ENCODE measurements at regions not wholly inside any gene's neighbourhood (a gene's known extent, or its start where the extent isn't known, plus 50 kb on each side); places are given as distances from the start of the nearest gene placed in this dataset.
"Not testable (repeated sequence)": the region's sequence is repeated elsewhere in the genome, so short reads cannot be mapped to it uniquely, and the experiment has no call there.

- H3K27me3 Mint-ChIP-seq; POLR2A ChIA-PET; H3K27ac Mint-ChIP-seq; intact Hi-C loops (cut with DNase I, micrococcal nuclease); H3K9me3 Mint-ChIP-seq (ENCODE audit: low read depth); H3K4me1 Mint-ChIP-seq; ATAC-seq; H3K36me3 Mint-ChIP-seq (ENCODE audit: low read depth); CTCF ChIA-PET; DNase-seq; H3K4me3 Mint-ChIP-seq: not testable (repeated sequence)
Observed at GRCh38 chrX:74358013-74358412, 54.0 kb downstream of the ZCCHC13 start.

GRCh38 chrX:74363914-74364313 lies 57.4 kb upstream of the SLC16A2 start:
- H3K27me3 Mint-ChIP-seq: no peaks in the 10 kb centered on the region
- intact Hi-C loops (cut with DNase I, micrococcal nuclease): no loop called here
- POLR2A ChIA-PET: no interaction called here
- no peak overlapping the region for H3K27ac Mint-ChIP-seq
- ATAC-seq (no peak), DNase-seq (no peak)
- CTCF ChIA-PET: no interaction called here
- H3K4me1 Mint-ChIP-seq: no peaks in the 10 kb centered on the region
- no peaks in the 10 kb centered on the region for H3K36me3 Mint-ChIP-seq (ENCODE audit: low read depth)
- no peak overlapping the region for H3K4me3 Mint-ChIP-seq
- no peaks in the 10 kb centered on the region for H3K9me3 Mint-ChIP-seq (ENCODE audit: low read depth)

- POLR2A ChIA-PET: no interaction called here
- H3K4me1 Mint-ChIP-seq: peaks cover 6% of the 10 kb centered on the region
- H3K27me3 Mint-ChIP-seq: no peaks in the 10 kb centered on the region
- ATAC-seq: no peak
- no peak overlapping the region for H3K27ac Mint-ChIP-seq
- H3K36me3 Mint-ChIP-seq (ENCODE audit: low read depth): no peaks in the 10 kb centered on the region
- no peaks in the 10 kb centered on the region for H3K9me3 Mint-ChIP-seq (ENCODE audit: low read depth)
- CTCF ChIA-PET: no interaction called here
- no peak for DNase-seq
- no peak overlapping the region for H3K4me3 Mint-ChIP-seq
- intact Hi-C loops (cut with DNase I, micrococcal nuclease): no loop called here
Observed at GRCh38 chrX:74369666-74370065, 51.6 kb upstream of the SLC16A2 start.

- ChIA-PET CTCF (no interaction called here), POLR2A (no interaction called here)
- H3K27me3 Mint-ChIP-seq: no peaks in the 10 kb centered on the region
- ATAC-seq: no peak
- no peaks in the 10 kb centered on the region for H3K36me3 Mint-ChIP-seq (ENCODE audit: low read depth)
- intact Hi-C loops (cut with DNase I, micrococcal nuclease): no loop called here
- H3K27ac Mint-ChIP-seq: no peak overlapping the region
- no peaks in the 10 kb centered on the region for H3K9me3 Mint-ChIP-seq (ENCODE audit: low read depth)
- H3K4me1 Mint-ChIP-seq: peaks cover 6% of the 10 kb centered on the region
- DNase-seq: no peak
- H3K4me3 Mint-ChIP-seq: no peak overlapping the region
Observed at GRCh38 chrX:74370487-74370886, 50.8 kb upstream of the SLC16A2 start.

GRCh38 chrX:74371425-74372222 lies 49.7 kb upstream of the SLC16A2 start:
- Mint-ChIP-seq H3K9me3 (ENCODE audit: low read depth) (no peaks in the 10 kb centered on the region), H3K27me3 (no peaks in the 10 kb centered on the region), H3K4me3 (no peak overlapping the region), H3K27ac (no peak overlapping the region), H3K4me1 (peaks cover 6% of the 10 kb centered on the region), H3K36me3 (ENCODE audit: low read depth) (no peaks in the 10 kb centered on the region)
- POLR2A ChIA-PET: interaction anchor here (0.6 kb wide), 1 partner anchor 169 kb away, joined by 3 read pairs; no protein-coding TSS in a partner anchor
- CTCF ChIA-PET: interaction anchor here (0.6 to 1.6 kb wide), 2 partner anchors 10 to 144 kb away, joined by 4 to 6 read pairs; no protein-coding TSS in a partner anchor
- DNase-seq (peak; percentile 13), ATAC-seq (peak; percentile 47)
- intact Hi-C loops (cut with DNase I, micrococcal nuclease): no loop called here
